Activated CD4-positive, alpha-beta T cell treated with anti-CD3 and anti-CD28 coated beads for 48 hours (primary cell): ENCODE measurements at regions not wholly inside any gene's neighbourhood (a gene's known extent, or its start where the extent isn't known, plus 50 kb on each side); places are given as distances from the start of the nearest gene placed in this dataset.
"Not testable (repeated sequence)": the region's sequence is repeated elsewhere in the genome, so short reads cannot be mapped to it uniquely, and the experiment has no call there.

Experiments used
- DNase-seq: peaks from one replicate; pipeline ENCODE4 v3.0.0-alpha.2; 2020

DNA sequence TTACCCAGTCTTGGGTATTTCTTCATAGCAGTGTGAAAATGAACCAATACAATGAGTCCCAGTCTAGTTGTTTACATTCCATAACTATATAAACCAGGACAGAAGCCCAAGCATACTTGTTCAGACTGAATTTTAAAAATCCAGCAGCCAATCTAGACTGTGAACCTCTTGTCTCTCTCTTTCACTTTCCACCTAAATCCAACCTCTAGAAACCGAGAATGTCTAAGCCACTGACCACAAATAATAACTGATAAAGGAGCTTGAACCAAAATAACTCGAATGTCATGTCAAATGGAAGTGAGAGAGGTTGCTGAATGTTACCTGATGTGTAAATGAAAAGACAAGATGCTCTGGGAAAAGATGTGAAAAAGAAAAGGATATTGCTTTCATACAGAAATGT, 544.7 kb downstream of the NLGN4X start:
- no peak for DNase-seq

DNA sequence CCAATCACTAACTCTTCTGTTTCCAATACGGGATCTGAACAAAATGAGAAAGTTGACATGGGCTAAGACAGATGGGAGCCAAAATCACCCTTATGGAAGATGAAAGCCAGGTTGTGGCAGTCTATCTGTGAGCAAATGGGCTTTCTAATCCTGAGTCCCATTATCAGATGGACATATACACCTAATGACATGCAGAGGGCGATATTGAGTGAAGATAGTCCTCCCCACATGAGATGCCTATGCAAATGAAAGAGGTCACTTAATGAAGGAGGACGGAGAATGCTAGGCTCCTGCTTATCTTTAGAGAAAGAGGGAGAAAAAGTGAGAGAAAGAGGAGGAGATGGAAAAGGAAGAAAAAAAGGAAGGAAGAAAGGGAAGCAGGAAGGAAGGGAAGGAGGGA, 547.5 kb downstream of the NLGN4X start:
- DNase-seq: no peak

DNA sequence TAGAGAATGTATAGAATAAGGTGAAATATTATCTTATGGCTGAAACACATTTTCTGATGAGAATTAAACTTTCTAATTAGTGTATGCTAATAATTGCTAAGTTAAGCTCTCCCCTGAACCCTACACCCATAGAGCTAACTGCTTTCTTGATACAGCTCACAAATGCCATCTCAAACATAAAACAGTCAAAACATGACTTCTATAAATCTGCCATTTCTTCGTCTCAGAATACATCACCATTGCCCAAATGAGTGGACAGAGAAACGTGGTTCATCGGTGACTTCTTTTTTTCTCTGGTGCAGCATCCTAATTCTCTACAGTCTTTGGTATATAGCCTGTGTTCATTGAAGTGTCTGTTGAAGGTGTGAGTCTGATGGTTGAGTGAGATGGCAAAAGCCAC, 554.6 kb downstream of the NLGN4X start:
- DNase-seq: no peak

DNA sequence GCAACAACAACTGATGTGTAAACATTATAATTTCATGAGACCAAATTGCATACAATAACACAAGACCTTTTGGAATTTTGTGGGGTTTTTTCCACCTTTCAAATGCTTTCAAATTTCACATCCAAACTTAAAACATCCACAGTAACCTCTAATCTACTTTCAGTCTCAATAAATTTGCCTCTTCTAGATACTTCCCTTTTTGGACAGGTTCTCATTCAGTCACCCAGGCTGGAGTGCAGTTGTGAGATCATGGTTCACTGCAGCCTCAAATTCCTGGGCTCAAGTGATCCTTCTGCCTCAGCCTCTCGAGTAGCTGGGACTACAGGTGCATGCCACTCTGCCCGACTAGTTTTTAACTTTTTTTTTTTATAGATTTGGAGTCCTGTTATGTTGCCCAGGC, 556.6 kb downstream of the NLGN4X start:
- DNase-seq: no peak

DNA sequence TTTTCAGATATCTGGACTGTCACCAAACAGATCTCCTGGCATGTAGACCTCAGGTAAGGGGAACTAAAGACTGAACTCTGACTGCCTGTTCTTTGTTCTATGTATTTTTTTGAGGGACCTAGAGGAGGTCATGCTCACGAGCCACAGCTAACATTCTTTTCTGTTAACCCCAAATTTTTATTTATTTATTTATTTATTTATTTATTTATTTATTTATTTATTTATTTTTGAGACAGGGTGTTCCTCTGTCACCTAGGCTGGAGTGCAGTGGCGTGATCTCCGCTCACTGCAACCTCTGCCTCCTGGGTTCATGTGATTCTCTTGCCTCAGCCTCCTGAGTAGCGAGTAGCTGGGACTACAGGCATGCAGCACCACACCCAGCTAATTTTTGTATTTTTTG, 562.0 kb downstream of the NLGN4X start:
- DNase-seq: not testable (repeated sequence)

DNA sequence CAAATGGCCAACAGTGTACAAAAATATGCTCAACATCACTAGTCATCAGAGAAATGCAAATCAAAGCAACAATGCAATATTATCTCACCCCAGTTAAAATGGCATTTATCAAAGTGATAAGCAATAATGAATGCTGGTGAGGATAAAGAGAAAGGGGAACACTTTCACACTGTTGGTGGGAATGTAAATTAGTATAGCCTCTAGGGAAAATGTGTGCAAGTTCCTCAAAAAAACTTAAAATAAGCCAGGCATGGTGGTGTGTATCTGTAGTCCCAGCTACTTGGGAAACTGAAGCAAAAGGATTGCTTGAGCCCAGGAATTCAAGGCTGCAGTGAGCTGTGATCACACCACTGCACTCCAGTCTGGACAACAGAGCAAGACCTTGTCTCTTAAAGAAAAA, 572.1 kb downstream of the NLGN4X start:
- DNase-seq: no peak

DNA sequence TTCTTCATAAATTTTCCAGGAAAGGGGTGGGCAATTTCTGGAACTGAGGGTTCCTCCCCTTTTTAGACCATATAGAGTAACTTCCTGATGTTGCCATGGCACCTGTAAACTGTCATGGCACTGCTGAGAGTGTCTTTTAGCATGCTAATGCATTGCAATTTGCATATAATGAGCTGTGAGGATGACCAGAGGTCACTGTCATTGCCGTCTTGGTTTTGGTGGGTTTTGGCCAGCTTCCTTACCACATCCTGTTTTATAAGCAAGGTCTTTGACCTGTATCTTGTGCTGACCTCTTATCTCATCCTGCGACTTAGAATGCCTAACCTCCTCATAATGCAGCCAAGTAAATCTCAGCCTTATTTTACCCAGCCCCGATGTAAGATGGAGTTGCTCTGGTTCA, 577.8 kb downstream of the NLGN4X start:
- no peak for DNase-seq

DNA sequence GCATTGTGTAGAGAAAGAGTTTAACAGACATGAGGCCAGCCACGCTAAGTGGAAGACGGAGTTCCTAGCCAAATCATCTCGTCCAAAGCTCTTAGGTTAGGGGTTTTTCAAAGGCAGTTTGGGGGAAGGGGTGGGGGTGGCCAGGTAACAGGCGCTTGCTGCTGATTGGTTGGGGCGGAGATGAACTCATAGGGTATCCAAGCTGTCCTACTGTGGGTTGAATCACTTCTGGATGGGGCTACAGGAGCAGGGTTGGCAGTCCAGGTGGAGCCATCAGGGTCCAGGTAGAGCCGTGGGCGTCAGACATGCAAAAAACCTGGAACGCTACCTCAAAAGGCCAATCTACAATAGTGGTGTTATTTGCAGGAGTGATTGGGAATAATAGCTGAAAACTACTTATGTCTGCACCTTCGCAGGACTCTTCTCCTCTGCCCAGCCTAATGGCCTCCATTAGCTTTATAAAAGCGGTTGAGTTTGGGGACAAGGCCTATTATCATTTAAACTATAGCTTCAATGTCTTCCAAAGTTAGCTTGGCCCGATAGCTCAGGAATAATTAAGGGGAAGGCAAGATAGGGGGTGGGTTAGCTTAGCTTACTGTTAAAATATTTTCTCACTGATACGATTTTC, 579.6 kb downstream of the NLGN4X start:
- no peak for DNase-seq

DNA sequence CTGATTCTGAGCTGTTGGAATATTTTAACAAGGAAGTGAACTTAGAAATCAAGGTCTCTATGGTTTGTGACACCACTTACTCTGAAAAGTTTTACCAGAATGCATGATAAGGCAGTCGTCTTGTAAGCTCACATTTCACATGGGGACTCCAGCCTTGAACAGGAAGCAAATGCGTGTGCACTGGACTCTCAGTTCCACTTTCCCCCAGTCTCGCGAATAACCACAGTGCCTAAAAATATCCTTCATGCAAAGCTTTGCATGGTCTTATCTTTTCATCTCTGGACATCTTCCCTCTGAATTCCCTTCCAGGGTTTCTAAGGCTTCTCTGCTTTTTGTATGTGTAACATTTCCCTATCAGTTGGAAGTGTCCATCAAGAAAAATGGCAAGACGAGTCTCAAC, 581.8 kb downstream of the NLGN4X start:
- DNase-seq: no peak

DNA sequence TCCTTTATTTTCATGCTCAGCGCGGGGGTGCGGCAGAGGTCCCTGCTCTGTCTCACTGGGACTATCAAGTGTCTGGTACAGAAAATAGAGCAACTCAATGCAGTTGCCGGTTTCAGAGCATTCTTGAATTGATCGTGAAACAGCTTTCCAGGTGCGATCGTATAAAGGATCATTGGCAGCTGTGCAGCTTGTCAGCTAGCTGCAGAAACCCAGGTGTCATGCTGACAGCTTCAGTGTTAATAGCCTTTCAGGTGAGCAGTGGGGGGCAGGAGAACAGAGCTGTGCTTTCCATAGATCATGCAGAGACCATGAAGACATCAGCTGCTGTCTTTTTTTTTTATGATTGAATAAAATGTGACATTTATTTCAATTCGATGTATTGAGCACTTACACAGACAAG, 583.9 kb downstream of the NLGN4X start:
- no peak for DNase-seq

DNA sequence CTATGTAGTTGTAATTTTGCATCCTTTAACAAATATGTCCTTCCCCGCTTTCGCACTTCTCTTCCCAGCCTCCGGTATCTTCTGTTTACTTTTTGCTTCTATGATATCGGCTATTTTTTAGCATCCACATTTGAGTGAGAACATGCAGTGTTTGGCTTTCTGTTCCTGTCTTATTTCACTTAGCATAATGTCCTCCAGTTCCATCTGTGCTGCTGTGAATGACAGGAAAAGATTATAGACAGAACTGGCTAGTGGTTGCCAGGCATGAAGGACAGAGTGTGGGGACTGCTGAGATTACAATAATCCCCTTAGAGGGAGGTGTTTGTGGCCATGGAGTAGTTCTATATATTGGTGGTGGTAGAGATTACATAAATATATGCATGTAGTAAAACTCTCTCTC, 588.6 kb downstream of the NLGN4X start:
- DNase-seq: no peak

DNA sequence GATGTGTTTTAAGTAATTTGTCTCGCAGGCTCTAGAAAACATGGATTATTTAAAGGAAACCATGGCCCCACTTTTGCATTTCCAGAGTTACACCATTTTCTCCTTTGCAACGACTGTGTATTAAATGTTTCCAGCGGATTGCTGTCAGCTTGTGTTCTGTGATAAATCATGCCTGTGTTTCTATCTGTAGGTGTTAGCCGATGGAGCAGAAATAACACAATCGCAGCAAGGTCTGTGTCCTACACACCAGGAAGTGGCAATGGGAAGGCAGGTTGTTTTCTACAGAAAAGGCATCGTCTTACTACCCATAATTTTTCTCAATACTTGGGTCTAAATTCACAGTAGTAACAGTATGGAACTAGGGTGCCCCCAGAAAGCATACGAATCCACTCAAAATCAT, 590.1 kb downstream of the NLGN4X start:
- no peak for DNase-seq

DNA sequence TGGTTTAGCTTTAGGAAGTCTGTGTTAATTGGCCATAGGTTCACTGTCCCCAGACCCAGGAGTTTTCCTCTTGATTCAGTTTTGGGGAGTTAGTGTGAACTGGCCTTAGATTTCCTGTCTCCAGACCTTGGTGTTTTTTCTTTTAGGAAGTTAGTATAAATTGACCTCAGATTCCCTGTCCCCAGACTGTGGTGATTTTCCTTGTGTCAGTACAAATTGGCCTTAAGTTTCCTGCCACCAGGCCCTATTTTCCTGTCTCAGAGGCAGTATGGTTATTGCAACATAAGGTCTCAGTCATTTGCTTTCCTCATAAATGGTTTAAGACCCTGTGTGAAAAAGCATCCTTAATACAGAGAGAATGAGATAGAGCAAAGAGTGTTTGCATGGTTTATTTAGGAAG, 595.8 kb downstream of the NLGN4X start:
- DNase-seq: no peak

DNA sequence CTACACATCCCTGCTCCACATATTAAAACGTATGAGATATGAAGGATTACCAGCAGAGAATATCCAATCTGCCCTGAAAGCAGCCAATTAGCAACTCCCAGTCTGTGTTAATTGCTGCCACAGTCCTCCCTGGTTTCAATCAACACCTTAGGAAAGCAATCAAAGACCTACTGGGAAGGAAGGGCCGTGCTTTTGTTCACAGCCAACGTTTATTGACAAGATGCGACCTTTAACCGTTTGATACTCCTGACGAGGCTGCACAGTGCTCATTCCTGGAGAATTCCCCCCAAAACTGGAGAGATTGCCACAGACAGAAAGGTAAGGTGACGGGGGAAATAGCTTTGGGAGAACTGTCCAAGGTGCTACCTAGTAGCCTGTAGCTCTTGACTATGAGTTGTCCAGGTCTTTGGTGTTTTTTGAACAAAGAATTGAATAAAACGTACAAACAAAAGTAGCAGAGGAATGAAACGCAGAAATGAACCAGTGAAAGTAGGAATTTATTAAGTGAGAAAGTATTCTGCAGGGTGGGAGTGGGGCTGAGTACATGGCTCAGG, 596.5 kb downstream of the NLGN4X start:
- no peak for DNase-seq

DNA sequence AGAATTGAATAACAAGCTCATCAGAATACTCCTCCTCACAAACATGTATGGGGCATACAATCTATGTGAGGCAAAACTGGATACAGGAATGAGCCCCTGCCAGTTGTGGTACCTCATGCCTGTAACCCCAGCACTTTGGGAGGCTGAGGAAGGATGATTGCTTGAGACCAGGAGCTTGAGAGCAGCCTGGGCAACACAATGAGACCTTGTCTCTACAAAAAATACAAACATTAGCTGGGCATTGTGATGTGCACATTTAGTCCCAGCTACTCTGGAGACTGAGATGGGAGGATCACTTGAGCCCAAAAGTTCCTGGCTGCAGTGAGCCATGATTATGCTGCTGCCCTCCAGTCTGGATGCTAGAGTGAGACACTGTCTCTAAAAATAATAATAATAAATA, 611.0 kb downstream of the NLGN4X start:
- DNase-seq: no peak

DNA sequence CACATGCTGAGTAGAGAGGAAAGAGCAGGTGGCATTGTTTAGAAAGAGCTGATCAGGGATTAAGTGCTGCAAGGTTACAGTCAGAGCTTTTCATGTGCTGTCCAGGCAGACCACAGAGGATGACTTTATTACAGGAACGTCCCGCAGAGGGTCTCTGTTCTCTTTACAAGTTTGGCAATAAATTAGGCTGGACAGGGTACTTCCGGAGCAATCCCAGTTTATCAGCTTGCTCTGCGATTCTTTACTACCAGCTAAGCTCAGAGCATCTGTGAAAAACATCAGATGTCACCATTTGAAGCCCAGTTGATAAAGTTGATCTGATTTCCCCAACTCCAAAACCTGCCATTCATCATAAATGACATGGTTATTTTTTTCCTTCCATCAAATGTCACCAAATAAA, 633.1 kb downstream of the NLGN4X start:
- DNase-seq: no peak

DNA sequence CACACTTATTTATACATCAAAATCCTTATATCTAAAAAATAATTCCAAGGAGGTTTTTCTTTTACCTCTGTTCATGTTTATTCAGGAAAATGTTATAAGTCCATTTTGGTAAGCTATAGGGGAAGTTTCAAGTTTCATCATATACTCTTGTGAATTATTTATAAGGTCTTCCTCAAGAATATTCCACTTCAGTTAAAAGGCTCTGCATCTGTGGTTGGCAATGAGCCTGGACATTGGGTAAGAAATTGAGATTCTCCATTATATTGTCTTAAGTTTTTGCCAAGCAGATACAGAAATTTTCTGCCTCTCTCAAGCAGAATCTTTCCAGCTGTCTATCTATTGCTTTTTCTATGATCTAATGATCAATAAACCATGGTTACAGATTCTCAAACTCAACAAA, 641.9 kb downstream of the NLGN4X start:
- DNase-seq: no peak

DNA sequence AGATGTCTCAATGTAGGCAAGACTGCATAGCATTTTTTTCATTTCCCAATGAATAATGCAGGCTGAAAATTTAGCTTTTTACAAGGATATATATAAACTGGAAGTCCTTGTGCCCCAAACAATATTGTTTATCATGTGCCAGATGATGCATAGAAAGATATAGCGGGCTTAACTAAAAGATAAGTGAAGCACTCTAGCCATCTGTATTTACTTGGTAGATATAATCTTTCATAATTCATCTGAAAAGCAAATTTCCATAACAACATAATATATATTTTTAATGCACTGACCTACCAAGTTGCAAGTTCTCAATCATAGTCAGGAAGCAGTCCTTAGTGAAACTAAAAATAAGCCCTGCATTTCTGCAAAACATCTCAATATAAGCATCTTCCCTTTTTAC, 653.3 kb downstream of the NLGN4X start:
- no peak for DNase-seq

DNA sequence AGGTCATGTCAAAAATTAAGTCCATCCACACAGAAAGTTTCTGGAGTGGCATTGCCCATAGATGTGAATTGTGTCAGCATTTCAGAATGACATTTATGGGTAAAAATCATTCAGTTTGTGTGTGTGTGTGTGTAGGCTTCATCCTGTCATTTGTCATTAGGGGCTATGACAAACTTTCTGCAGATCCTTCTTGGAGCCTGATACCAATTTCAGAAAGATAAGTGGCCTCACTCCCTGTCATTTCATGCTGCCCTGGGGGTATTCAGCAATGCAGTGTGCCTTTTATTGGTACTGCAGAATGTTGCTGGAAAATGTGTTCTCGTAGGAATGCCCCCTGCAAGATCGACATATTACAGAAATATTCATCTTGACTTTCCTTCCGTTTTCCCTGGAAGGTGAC, 659.7 kb downstream of the NLGN4X start:
- DNase-seq: no peak

DNA sequence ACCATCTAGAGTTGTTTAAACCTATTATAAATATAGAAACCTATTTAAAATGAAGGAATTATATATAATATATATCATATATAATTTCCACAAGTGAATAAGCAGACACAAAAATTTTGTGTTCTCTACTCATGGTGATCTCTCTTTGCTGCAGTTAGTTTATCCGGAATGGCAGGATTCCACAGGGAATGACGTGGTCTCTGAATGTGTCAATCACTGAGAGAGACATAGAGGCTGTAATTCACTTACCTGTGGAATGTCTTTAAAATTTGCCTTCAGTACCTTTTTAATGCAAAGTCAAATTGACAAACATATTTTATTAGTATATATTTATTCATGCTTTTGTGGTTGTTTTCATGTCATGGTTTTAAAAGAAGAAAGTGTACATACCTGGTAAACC, 669.3 kb downstream of the NLGN4X start:
- DNase-seq: no peak

DNA sequence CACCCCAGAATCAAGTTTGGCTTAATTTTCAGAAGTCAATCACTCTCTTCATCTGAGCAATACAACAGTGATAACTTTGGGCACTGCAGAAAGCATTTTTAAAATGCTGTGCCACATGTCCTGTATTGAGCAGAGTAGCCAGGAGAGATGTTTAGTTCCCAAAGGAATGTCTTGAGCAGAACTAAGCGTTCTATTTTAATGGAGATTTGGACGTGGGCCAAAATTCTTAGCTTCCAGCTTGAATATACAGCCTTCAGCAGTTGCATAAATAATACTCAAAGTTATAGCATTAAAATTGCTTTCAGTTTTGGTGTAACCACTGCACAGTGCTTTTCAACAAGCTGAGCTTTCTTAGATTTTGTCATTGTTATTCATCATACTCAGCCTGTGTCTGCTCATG, 679.2 kb downstream of the NLGN4X start:
- no peak for DNase-seq

DNA sequence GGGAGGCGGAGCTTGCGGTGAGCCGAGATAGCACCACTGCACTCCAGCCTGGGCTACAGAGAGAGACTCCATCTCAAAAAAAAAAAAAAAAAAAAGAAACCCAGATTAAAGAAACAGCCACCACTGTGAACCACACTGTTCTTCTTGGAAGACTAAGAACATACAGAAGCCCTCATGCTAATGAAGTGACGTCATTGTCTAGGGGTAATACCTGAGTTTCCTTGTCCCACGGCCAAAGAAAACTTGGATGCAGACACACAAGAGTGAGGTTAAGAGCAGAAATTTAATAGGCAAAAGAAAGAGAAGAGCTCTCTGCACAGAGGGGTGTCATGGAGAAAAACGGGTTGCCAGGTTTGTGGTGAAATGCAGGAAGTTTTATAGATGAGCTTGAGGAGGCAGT, 691.6 kb downstream of the NLGN4X start:
- DNase-seq: no peak

DNA sequence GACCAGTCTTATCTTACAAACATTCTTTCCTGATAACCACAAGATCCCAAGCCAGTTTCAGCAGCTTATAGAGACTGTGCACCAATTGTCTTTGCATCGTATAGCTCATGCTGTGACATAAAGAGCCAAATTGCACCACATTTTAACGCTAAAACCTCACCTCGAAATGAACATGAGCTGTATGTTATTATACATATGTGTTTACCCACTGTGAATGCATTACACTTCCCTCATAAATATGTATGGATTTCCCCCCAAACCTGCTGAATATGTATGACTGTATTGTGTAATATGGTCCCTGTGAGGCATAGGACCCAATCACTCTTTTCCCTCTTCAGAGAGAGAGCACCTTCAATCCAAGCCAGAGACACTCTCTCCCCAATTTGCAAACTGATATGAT, 692.4 kb downstream of the NLGN4X start:
- no peak for DNase-seq

DNA sequence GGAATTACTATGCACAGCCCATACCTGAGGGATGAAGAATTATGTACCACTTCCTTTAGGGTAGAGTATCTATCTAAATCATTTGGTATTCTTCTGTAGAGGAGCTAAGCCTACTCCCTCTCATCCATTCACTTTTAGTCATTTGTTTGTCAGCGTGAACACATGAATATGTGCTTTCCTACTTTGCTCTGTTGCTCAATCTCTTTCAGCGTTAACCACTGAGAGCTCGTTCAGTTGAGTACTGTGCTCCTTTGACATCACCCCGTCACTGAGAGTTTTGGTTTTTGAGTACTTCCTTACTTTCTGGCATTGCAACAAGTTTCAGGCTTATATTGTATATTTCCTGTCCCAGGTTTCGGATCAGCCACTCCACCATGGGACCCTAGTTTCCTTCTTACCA, 700.6 kb downstream of the NLGN4X start:
- no peak for DNase-seq

DNA sequence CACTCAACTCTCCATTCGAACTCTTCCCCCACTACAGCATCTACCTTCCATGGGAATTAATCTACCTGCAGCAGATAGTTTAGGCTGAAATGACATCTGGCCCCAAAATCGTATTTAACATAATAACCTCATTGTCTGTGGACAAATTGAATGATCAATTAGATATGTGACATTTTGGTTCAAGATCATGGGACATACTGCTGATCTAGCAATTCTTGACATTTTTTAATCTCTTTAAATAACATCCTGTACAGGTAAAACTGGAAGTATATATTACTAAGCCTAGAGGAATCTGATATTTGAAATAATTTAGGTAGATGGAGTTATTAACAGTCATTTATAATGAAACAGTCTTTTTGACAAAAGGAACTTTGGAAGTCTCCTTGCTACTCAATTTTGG, 702.5 kb downstream of the NLGN4X start:
- DNase-seq: no peak
